Neural progenitor cell (in vitro differentiated cells): ENCODE measurements at regions not wholly inside any gene's neighbourhood (a gene's known extent, or its start where the extent isn't known, plus 50 kb on each side); places are given as distances from the start of the nearest gene placed in this dataset.
A peak's percentile ranks its signal among the peaks of the same experiment; 100 is the strongest.

Experiments used
- DNase-seq: peaks from one replicate; pipeline ENCODE4 v3.0.0-alpha.2; 2016; ENCODE audit warnings: low spot score
- H2AFZ ChIP-seq: fragments of 200-600 bp; sonication (generic); replicated peaks from 2 replicates; pipeline ENCODE4 v1.6.1; 2016; ENCODE audit warnings: antibody characterized with exemption
- H3F3A ChIP-seq: fragments of 200-600 bp; sonication (generic); 2 replicates; pipeline ENCODE4 v1.6.1; 2016; ENCODE audit warnings: antibody characterized with exemption, low read depth
- H3K27ac ChIP-seq: fragments of 200-600 bp; sonication (generic); 2 replicates; pipeline ENCODE4 v1.5.1; 2016; ENCODE audit warnings: mild to moderate bottlenecking
- H3K27me3 ChIP-seq: fragments of 200-600 bp; sonication (generic); 2 replicates; pipeline ENCODE4 v1.6.1; 2016; ENCODE audit warnings: mild to moderate bottlenecking, moderate library complexity
- H3K36me3 ChIP-seq: fragments of 200-600 bp; sonication (generic); 2 replicates; pipeline ENCODE4 v1.5.1; 2016
- H3K4me1 ChIP-seq: fragments of 200-600 bp; sonication (generic); 2 replicates; pipeline ENCODE4 v1.6.1; 2016; ENCODE audit warnings: mixed run types
- H3K4me2 ChIP-seq: fragments of 200-600 bp; sonication (generic); 2 replicates; pipeline ENCODE4 v1.6.1; 2016
- H3K4me3 ChIP-seq: fragments of 200-600 bp; sonication (generic); 2 replicates; pipeline ENCODE4 v1.5.1; 2016
- H3K79me2 ChIP-seq: fragments of 200-600 bp; sonication (generic); 2 replicates; pipeline ENCODE4 v1.6.1; 2016; ENCODE audit warnings: low read depth
- H3K9ac ChIP-seq: fragments of 200-600 bp; sonication (generic); 2 replicates; pipeline ENCODE4 v1.6.1; 2016
- H3K9me3 ChIP-seq: fragments of 200-600 bp; sonication (generic); 2 replicates; pipeline ENCODE4 v1.5.1; 2016; ENCODE audit warnings: low read depth
- H4K20me1 ChIP-seq: fragments of 200-600 bp; sonication (generic); 2 replicates; pipeline ENCODE4 v1.6.1; 2016; ENCODE audit warnings: low read depth
- H3K27ac Mint-ChIP-seq: 3 replicates; pipeline ENCODE4 v1.8.0; 2021; ENCODE audit warnings: mixed read lengths
- H3K27me3 Mint-ChIP-seq: 2 replicates; pipeline ENCODE4 v1.8.0; 2022; ENCODE audit warnings: low read depth, mild to moderate bottlenecking, inconsistent platforms, moderate library complexity, mixed read lengths; ENCODE audit not compliant: insufficient read depth
- H3K36me3 Mint-ChIP-seq: 3 replicates; pipeline ENCODE4 v1.8.0; 2021; ENCODE audit warnings: mixed read lengths
- H3K4me1 Mint-ChIP-seq: 3 replicates; pipeline ENCODE4 v1.8.0; 2021; ENCODE audit warnings: mixed read lengths
- H3K4me3 Mint-ChIP-seq: 3 replicates; pipeline ENCODE4 v1.8.0; 2021; ENCODE audit warnings: mild to moderate bottlenecking, moderate library complexity, mixed read lengths
- H3K9me3 Mint-ChIP-seq: 3 replicates; pipeline ENCODE4 v1.8.0; 2020; ENCODE audit warnings: mixed read lengths
- EZH2 ChIP-seq: fragments of 200-600 bp; sonication (generic); IDR thresholded peaks from 2 replicates; pipeline ENCODE4 v1.6.1; 2017; ENCODE audit warnings: antibody characterized with exemption, mild to moderate bottlenecking, moderate library complexity
- EZH2phosphoT487 ChIP-seq: fragments of 200-600 bp; sonication (generic); IDR thresholded peaks from 2 replicates; pipeline ENCODE4 v1.6.1; 2017; ENCODE audit warnings: antibody characterized with exemption
- TF ChIP-seq, protein P1 (sequence below): fragments of 200-600 bp; sonication (generic); IDR thresholded peaks from 2 replicates; pipeline ENCODE4 v1.5.1; 2017; ENCODE audit warnings: antibody characterized with exemption, mild to moderate bottlenecking

DNA sequence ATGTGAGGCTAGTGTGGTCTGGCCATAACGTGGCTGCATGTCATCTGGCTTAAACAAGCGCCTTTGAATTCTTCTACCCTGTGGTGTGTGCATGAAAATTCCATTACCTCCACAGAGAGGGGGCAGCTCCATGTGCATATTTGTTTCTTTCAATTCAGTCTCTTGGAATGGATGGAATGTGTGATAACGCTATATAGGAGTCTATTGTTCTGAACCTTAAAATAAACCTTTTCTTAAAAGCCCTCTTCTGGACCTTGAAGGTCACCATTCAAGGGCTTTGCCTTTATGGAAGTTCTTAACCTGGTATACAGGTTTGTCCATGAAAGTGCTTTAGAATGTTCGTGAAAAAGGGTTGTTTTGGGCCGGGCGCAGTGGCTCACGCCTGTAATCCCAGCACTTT is 118.2 kb upstream of the ADGRL2 start:
- H3K36me3 ChIP-seq: no peaks in the 10 kb centered on the region
- H3K9ac ChIP-seq: no peak overlapping the region
- H3K27me3 Mint-ChIP-seq: peaks cover 6% of the 10 kb centered on the region
- peaks cover 52% of the 10 kb centered on the region for H3K4me1 Mint-ChIP-seq
- peaks cover 8% of the 10 kb centered on the region for H3K36me3 Mint-ChIP-seq
- H3K27ac ChIP-seq: no peak overlapping the region
- H3K4me3 Mint-ChIP-seq: no peak overlapping the region
- peak; percentile 42 for DNase-seq
- no peaks in the 10 kb centered on the region for H3K27me3 ChIP-seq
- no peak overlapping the region for H3K4me2 ChIP-seq
- no peaks in the 10 kb centered on the region for H4K20me1 ChIP-seq
- H2AFZ ChIP-seq: no peak overlapping the region
- no peaks in the 10 kb centered on the region for H3K9me3 ChIP-seq
- no peak for TF ChIP-seq EZH2
- TF ChIP-seq EZH2phosphoT487: no peak
- TF ChIP-seq, protein P1, sequence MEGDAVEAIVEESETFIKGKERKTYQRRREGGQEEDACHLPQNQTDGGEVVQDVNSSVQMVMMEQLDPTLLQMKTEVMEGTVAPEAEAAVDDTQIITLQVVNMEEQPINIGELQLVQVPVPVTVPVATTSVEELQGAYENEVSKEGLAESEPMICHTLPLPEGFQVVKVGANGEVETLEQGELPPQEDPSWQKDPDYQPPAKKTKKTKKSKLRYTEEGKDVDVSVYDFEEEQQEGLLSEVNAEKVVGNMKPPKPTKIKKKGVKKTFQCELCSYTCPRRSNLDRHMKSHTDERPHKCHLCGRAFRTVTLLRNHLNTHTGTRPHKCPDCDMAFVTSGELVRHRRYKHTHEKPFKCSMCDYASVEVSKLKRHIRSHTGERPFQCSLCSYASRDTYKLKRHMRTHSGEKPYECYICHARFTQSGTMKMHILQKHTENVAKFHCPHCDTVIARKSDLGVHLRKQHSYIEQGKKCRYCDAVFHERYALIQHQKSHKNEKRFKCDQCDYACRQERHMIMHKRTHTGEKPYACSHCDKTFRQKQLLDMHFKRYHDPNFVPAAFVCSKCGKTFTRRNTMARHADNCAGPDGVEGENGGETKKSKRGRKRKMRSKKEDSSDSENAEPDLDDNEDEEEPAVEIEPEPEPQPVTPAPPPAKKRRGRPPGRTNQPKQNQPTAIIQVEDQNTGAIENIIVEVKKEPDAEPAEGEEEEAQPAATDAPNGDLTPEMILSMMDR: no peak
- peaks cover 33% of the 10 kb centered on the region for H3K9me3 Mint-ChIP-seq
- no peaks in the 10 kb centered on the region for H3K79me2 ChIP-seq
- peak overlapping the region; percentile 70 for H3K27ac Mint-ChIP-seq
- peaks cover 45% of the 10 kb centered on the region for H3K4me1 ChIP-seq
- H3K4me3 ChIP-seq: no peak overlapping the region
- peaks cover 28% of the 10 kb centered on the region for H3F3A ChIP-seq

DNA sequence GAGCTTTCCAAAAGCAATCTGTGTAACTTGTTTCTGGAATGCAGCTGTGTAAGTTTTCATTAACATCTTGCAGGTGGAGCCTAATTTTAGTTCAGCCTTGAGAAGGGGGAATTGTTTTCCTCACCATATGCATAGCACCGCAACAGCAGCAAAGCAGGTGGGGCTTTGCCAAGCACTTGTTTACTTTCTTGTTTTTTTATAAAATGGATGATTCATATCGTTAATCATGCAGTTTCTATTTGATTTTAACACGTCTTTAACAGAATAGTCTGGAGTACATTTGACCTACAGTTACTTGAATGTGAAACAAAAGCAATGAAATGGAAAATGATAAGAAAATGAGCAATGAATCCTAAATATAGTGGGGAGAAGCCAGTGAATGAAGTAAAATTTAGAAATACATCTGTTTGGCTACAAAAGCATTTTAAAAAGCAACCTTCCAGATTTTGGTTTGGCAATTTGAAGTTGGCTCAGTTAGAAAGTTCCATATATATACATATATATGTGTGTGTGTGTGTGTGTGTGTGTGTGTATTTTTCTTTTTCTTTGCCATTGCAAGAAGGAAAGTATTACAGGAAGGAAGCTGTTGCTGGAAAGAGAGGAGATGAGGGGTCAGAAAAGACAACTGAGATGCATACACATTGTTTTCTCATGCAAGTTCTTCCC is 119.0 kb upstream of the ADGRL2 start:
- peaks cover 52% of the 10 kb centered on the region for H3K4me1 Mint-ChIP-seq
- no peak overlapping the region for H3K9ac ChIP-seq
- peaks cover 6% of the 10 kb centered on the region for H3K27me3 Mint-ChIP-seq

DNA sequence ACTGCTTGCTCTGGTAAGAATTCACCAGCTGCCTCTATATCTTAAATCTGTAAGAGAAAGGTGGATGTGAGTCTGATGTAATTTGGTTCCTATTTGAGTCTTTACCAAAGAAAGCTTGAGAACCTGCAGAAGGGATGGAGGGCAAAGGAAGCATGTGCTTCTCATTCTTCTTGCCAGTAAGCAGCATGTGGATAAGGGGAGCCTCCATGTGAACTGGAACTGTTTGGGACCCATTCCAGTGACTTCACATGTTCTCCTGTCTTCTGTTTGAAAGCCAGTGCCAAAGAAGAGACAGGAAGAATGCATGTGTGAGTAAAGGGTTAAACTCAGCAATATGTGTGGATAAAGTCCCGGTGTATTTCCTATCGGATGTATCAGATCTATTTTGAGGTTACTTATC is 119.6 kb upstream of the ADGRL2 start:
- Histone ChIP-seq H3K4me1 (peaks cover 45% of the 10 kb centered on the region), H3K4me2 (peak overlapping the region; percentile 62), H3K36me3 (no peaks in the 10 kb centered on the region), H4K20me1 (no peaks in the 10 kb centered on the region), H3K9ac (no peak overlapping the region), H2AFZ (peak overlapping the region; percentile 65), H3F3A (peaks cover 28% of the 10 kb centered on the region), H3K27ac (peak overlapping the region; percentile 32), H3K4me3 (no peak overlapping the region), H3K27me3 (no peaks in the 10 kb centered on the region), H3K79me2 (no peaks in the 10 kb centered on the region), H3K9me3 (no peaks in the 10 kb centered on the region)
- peak overlapping the region; percentile 50 for H3K27ac Mint-ChIP-seq
- no peak for TF ChIP-seq EZH2
- no peak for TF ChIP-seq EZH2phosphoT487
- TF ChIP-seq, protein P1: no peak
- peaks cover 22% of the 10 kb centered on the region for H3K9me3 Mint-ChIP-seq
- DNase-seq: no peak
- peaks cover 52% of the 10 kb centered on the region for H3K4me1 Mint-ChIP-seq
- peaks cover 4% of the 10 kb centered on the region for H3K27me3 Mint-ChIP-seq
- no peak overlapping the region for H3K4me3 Mint-ChIP-seq
- peaks cover 5% of the 10 kb centered on the region for H3K36me3 Mint-ChIP-seq

More for the DNA sequence above, 119.0 kb upstream of the ADGRL2 start:
- H3K27ac ChIP-seq: no peak overlapping the region
- H3K9me3 ChIP-seq: no peaks in the 10 kb centered on the region
- H3K79me2 ChIP-seq: no peaks in the 10 kb centered on the region
- peak overlapping the region; percentile 62 for H3K4me2 ChIP-seq
- no peak for DNase-seq
- peaks cover 45% of the 10 kb centered on the region for H3K4me1 ChIP-seq
- no peak overlapping the region for H3K4me3 Mint-ChIP-seq
- peak overlapping the region; percentile 70 for H3K27ac Mint-ChIP-seq
- H3K9me3 Mint-ChIP-seq: peaks cover 28% of the 10 kb centered on the region
- H3F3A ChIP-seq: peaks cover 28% of the 10 kb centered on the region
- no peaks in the 10 kb centered on the region for H3K36me3 ChIP-seq
- no peaks in the 10 kb centered on the region for H4K20me1 ChIP-seq
- no peaks in the 10 kb centered on the region for H3K27me3 ChIP-seq
- H2AFZ ChIP-seq: no peak overlapping the region
- no peak overlapping the region for H3K4me3 ChIP-seq
- TF ChIP-seq, protein P1: no peak
- TF ChIP-seq EZH2phosphoT487 (no peak), EZH2 (no peak)
- H3K36me3 Mint-ChIP-seq: peaks cover 8% of the 10 kb centered on the region
